Mammary epithelial cell (primary cell): ENCODE measurements at regions not wholly inside any gene's neighbourhood (a gene's known extent, or its start where the extent isn't known, plus 50 kb on each side); places are given as distances from the start of the nearest gene placed in this dataset.

Experiments
- CTCF ChIP-seq, 2 donors: IDR thresholded peaks in 1 of 2; conservative IDR thresholded peaks in 1 of 2; 2 replicates each; pipeline ENCODE4 v1.5.1; 2011 to 2012; ENCODE audit warnings: inconsistent platforms in 2 of 2, low read length in 2 of 2, mild to moderate bottlenecking in 2 of 2, control low read depth in 1 of 2, low read depth in 1 of 2; ENCODE audit not compliant: insufficient read depth in 1 of 2; ENCODE audit errors: extremely low read depth in 1 of 2
- EZH2 ChIP-seq: IDR thresholded peaks from 2 replicates; pipeline ENCODE4 v1.6.1; 2012; ENCODE audit warnings: low read length, inconsistent platforms, borderline replicate concordance

- no peak for TF ChIP-seq CTCF (conservative IDR thresholded peaks at IDR 0.05 in 1 of 2, IDR thresholded peaks at IDR 0.05 in 1 of 2; ENCODE audit: extremely low read depth in 1 of 2, insufficient read depth in 1 of 2, low read depth in 1 of 2, low read length in 2 of 2)
- TF ChIP-seq EZH2 = no peak
Observed at GRCh38 chr7:69508736-69509135, 89.5 kb upstream of the AUTS2 start.
